H4 (cell line): ENCODE measurements at regions not wholly inside any gene's neighbourhood (a gene's known extent, or its start where the extent isn't known, plus 50 kb on each side); places are given as distances from the start of the nearest gene placed in this dataset.

Experiments used
- DNase-seq: peaks from one replicate; pipeline ENCODE4 v3.0.0-alpha.2; 2015; ENCODE audit warnings: low spot score

DNA sequence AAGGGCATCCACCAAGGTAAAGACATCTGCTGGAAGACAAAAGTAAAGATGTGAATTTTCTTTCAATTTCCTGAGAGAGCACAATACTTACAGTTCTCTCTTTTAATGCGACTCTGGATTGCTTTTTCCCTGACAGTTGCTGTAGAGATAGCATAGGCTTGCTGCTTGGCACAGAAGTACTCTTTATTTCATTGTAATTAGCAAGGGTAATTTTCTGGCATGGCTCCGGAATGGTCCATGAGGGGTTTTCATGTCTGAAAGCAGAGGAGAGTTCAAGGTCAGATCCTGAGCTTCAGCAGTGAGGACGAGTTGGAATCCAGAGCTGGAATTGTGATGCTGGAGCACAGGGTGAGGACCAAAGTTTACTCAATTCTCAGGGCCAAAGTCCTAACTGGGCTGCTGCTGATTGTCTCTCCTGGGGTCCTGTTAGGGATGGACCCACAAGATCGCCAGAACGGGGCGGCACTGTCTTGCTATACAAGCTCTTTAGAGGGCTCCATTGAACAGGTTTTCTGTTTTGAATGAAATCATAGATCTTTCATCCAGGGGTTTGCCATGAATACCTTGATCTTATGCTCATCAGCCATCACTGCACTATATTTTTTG lies 190.0 kb upstream of the MKI67 start:
- no peak for DNase-seq

DNA sequence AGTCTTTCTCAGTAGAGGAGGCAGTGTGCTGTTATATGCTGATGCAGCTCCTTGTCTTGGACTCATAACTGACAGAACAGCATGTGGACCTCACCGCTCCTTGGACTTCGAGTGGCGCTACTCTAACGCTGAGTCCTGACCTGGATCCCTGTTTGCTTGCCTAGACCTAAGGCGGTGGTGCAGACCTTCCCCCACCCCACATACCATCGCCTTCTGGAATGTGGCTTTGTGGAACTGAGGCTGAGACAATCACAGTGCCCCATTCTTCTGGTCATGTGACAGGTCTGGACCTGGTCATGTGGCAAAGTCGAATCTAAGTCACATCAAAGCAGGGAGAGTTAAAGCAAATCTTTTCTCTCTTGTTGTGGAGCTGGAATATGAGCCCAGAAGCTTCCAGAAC lies 190.7 kb upstream of the MKI67 start:
- DNase-seq: no peak

DNA sequence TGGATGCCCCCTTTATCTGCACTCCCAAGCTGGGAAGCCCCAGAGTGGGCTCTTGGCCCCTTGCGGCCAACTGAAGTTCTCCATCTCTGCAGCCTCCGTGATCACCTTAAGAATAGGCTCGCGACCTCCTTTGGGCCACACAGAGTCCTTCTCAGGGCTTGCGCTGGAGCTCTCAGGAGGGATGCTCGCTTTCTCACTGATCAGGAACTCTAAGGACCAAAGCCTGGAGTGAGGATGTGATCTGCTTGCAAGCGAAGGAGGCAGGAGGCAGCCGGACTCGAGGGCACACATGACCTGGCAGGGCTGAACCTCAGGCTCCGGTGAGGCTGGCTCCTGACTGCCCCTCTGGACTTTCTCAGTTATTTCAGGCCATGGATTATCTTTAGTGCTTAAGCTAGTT lies 192.1 kb upstream of the MKI67 start:
- no peak for DNase-seq

DNA sequence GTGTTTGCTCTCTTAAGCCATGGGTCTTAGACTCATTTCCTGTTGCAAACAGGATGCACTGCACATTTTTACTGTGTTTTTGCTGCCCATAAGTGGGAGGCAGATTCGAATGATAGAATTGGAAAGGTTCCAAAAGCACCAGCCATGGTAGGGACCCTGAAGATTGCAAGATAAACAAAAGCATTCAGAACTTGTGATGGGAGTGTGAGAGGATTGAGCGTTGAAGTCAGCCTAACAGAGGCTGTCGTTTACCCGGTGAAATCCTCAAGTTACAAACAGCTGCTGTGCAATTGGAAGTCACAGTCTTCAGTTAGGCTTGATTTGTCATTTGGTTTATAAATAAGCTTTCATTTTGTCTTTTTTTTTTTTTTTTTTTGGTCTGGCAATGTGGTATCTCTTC lies 192.7 kb upstream of the MKI67 start:
- DNase-seq: no peak

DNA sequence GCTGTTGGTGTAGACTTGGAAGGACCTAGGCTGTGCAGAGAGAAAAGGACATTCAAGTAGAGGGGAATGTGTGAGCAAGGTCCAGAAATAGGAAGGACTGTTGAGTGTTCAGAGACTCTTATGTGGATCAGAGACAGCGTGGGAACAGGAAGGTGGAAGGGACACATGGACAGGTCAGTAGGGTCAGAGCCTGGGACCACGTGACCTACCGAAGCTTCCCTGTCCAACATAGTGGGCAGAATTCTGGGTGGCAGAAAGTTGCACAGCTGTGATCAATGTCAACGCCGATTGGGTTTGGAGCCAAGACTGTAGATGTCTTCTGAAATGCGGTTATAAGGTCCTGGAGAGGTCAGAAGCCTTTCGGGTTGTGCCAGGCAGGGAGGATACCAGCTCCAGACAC lies 195.9 kb upstream of the MKI67 start:
- DNase-seq: no peak

DNA sequence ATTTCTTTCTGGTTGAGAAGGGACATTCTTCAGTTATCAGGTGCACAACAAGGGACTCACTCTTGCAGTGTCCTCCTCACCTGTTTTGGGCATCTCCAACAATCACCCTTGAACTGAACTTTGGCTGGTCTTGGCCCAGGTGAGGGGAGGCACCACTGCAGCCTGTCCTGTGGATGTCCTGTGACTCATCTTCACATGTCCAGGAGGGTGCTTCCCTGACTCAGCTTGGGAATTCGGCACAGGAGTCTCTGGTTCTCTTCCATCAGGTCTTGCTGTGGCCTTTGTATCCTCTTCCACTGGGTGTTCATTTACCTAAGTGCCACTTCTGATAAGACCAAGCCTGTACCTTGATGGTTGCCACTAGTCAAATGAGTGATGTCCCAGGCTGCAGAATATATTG lies 196.7 kb upstream of the MKI67 start:
- DNase-seq: no peak

DNA sequence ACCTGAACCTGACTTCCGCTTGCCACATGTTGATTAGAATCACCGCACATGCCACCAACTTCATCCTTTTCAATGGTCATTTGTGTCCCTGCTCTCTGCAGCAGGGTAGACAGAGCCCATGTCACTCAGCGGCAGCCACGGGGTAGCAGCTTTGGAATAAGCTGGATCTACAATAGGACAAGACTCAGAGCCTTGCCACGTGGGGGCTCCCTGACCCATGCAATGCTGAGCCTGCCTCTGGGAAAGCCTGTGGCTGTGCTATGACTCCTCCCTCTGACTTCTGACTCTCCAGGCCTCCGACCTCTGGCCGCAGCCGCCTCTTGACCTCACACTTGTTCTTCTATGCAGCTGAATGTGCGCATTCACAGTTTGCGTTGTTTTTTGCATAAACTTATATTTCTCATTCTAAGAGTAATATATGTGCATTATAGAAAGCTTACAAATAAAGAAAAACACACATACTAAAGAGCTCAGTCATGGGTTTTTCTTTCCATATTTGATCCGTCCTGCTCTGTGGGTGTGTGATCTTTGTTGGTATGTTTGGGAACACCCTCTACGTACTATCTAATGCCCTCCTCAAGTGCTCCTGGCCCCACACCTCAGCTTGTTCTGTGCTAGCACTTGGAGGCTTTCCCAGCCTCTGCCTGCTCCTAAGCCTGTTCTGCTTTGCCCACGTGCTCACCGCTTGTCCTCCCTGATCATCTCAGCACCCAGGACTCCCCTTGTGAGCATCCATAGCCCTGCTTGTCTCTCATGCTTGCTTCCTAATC lies 198.0 kb upstream of the MKI67 start:
- DNase-seq: no peak

DNA sequence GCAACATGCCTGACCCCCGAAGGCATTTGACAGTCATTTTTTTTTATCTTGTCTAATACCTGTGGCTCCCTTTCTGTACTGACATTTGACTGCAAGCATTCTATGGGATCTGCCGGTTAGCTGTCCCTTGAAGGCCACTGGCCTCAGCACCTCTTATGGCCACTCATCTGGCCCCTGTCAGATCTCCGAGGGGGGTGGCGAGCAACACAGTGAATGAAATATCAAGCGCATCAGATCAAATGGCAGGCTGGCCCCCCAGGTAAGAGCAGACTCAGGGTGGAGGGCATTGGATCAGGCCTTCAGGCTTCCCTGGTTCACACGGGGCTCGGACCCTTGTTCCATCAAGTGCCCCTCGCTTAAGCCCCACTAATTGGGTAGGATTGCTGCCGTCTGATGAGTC lies 199.6 kb upstream of the MKI67 start:
- no peak for DNase-seq

DNA sequence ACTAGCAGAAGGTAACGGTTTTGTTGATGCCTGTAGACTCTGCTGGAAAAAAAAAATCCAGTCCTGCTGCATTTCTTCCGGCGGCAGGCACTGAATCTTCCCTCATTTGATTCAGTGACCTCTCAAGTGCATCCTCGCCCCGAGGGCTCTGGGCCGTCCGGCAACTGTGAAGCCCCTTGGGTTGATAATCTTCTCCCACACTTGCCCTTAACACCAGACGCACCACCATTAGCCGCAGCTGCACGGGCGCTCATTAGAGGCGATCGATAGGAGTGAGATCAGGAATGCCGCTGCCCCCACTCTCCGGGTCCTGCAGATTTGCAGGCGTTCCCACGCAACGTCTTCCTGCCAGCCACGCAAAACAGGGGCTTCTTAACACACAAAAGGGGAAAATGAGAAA lies 200.0 kb upstream of the MKI67 start:
- no peak for DNase-seq

DNA sequence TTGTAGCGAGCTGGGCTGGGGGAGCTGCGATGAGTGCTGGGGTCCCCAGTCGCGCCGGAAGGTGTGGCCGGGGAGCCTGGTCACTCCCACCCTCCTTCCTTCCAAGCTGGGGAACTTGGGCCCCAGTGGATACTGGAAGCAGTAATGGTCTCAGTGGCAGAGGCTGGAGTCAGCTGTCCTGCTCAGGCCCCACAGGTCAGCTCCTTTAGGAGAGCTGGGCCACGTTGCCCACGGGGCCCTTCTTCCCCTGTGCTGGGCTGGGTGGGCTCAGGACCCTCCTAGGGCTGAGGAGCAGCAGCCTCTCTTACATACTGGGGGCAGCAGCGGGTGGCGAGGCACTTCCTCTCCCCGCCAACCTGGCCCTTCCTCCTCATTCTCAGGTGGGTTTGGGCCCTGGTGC lies 200.6 kb upstream of the MKI67 start:
- no peak for DNase-seq

DNA sequence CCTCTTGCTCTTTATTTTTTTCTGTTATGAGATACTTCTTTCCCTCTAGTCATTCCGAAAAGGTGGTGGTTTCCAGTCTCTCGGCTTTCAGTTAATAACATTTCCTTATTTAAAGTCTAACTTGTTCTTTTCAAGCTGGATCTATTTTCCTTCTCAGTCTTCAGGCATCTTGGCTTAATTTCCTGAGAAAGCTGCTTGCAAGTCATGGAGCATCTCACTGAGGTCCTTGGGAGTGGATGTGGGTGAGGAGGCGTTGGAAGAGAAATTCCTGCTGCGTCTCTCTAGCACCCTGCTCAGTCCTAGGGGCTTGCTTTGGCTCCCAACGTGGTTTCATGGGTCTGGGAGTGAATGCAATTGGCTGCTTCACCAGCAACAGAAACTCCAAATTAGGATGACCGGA lies 210.2 kb upstream of the MKI67 start:
- DNase-seq: no peak

DNA sequence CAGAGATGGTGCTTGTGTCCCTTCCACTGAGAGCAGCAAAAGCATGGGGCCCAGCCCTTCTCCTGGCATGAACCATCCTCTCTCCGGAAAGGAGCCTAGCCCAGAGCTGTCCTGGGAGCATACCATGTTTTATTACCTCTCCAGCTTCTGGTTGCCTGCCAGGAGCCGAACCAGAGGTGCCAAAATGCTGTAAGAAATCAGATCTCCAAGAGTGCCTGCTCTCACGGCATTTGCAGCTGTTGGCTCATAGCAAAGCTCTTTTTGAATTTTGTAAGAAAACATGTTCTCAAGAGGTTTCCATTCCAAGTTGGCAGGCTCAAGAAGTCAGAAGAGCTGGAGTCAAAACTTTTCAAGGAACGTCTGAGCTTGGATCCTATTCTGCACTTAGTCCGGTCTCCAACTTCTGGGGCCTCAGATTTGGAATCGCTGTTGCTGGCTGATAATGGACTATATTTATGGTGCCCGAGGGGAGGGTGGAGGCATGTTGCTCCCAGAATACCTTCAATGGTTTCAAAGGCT lies 211.7 kb upstream of the MKI67 start:
- peak; percentile 14 for DNase-seq

DNA sequence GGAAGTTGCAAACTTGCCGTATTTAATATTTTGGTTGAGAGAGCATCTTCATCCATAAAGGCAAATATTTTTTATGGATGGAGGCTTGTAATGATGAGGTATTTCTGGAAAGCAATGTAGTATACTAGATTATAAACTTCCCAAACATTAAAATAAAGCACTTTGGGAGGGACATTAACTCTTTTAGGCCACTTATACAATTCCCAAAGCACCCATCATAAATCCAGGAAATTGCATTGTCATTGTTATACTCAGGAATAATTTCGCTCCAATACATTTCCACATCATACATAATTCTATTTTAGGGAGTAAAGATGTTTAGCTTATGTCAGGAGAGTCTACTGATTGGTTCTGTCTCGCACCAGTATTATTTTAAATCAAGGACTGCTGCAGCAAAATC lies 212.7 kb upstream of the MKI67 start:
- DNase-seq: no peak

DNA sequence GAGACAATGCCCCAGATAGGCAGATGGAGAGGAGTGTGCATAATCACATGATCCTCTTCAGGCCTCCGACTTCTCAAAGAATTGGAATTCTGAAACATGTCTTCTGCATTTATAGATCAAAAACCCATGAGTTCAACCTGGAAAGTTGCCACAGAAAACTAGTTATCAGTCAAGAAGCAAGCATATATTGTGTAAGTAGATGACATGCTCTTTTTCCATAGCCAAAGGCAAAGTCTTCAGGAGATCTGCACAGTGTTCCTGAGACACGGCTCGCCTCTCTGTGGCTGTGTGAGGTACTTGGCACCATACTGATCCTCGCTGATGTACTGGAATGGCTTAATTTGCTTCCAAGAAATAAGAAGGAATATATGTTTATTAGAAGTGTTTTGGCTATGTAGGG lies 213.5 kb upstream of the MKI67 start:
- no peak for DNase-seq

DNA sequence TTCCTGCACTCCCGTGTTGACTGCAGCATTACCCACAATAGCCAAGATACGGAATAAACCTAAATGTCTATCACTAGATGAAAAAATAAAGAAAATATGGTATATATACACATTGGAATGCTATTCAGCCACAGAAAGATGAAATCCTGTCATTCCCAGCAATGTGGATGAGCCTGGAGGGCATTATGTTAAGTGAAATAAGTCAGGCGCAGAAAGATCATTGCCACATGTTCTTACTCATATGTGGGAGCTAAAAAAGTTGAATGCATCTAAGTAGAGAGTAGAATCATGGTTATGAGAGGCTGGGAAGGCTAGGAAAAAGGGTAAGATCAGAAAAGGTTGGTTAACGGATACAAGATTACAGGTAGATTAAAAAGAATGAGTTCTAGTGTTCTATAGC lies 219.1 kb upstream of the MKI67 start:
- DNase-seq: no peak

DNA sequence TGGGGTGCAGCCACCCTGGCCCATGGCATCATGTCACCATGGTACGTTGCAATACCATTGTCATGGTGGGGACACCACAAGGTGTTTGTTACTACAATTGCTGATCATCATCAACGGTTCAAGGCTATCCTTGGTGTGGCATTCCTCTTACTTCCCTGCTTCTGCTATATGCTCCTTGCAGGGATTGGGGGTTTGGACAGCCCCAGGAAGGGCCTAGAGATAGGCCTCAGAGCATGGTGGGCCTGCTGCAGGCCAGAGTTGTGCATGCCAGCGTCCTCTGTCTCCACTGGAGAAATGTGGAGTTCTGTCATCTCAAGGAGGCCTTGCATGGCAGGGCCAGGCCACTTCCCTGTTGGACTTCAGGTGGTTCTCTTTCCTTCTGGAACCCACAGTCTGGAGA lies 234.6 kb upstream of the MKI67 start:
- DNase-seq: no peak

DNA sequence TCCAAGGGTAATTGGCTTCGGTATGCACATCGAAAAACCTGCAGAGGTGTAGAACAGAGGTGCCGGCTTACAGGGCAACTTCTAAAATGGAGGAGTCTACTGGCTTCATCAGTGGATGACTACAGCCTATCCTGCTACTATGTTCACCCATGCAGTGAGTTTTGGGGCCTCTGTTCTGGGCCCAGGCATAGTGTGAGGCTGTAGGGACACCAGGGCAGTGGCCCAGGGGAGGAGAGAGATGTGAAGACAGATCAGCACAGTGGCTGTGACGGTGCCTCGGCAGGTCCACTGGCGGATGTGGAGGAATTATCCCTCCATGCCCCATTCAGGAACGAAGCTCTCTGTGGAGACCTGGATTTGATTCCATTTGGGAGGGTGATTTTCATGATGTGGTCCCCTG lies 235.3 kb upstream of the MKI67 start:
- DNase-seq: no peak

DNA sequence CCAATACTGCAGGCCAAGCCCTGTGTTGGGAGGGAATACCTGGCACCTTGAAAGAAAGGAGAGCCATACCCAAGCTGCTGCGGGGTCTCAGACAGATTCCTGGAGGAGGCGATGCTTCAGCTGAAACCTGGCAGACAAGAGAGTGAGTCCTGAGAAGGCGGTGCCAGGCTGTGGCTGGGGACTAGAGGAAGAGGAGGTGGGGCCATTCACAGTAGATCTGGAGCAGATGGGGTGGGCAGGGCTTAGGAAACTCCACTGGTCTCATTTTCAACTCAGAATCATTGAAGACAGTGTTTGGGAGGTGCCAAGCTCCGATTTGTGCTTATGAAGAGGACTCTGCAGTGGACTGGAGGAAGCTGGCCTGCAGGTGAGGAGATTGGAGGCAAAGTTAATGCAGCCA lies 236.3 kb upstream of the MKI67 start:
- no peak for DNase-seq

DNA sequence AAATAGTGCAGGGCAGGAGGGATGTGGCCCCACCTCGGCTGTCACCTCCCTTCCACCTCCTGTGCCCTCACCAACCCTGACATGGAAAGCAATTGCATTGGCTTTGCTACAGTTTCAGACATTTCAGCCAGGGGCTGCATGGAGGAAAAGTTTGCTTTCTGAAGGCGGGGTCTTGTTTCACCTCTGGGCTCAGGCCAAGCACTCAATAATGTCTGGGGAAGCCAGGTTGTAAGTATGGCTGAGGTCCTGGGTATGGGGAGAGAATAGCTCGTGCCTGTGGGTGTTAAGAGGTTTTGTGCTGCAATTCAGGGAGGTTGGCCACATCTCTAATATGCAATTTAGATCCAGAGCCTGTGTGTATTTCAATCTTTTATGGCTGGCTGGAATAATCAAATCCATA lies 238.4 kb upstream of the MKI67 start:
- DNase-seq: no peak

DNA sequence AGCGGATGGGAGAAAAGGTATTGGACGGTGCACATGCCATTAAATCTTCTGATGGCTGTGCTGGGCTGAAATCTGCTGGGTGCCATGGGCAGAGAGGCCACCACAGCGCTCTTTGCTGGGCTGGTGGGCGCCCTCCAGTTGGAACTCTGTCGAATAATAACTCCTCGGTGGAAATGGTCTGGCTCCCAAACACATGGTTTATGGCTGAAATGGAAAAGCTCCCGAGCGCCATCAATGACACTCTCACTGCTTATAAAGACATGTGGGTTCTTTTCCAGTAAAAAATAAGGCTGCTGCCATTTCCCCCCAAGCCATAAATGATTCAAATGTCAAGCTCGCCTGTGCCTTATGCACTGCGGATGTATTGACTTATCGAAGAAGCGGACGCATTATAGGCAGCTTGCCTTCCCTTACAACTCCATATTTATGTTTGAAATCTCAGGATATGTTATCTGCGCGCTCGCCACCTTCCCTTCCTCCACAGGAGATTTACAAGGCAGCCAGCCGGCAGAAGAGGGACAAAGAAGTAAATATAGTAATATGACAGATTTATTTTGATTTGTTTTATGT lies 239.0 kb upstream of the MKI67 start:
- DNase-seq: no peak

DNA sequence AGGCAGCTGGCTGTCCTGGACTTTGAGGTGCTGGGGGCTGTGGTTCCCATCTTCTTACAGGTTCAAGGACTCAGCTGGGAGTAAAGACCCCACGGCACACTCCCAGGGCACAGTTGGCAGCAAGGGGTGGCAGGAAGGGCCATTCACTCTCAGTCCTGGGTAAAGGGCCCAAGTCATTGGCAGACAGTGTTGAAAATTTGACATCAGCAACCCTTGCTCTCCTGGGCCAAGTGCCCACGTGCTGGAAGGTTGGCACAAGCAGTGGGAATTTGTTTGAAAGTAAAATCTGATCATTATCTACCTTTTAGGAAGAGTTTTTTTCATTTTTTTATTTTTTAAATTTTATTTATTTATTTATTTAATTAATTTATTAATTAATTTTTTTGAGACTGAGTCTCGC lies 241.6 kb upstream of the MKI67 start:
- DNase-seq: no peak

DNA sequence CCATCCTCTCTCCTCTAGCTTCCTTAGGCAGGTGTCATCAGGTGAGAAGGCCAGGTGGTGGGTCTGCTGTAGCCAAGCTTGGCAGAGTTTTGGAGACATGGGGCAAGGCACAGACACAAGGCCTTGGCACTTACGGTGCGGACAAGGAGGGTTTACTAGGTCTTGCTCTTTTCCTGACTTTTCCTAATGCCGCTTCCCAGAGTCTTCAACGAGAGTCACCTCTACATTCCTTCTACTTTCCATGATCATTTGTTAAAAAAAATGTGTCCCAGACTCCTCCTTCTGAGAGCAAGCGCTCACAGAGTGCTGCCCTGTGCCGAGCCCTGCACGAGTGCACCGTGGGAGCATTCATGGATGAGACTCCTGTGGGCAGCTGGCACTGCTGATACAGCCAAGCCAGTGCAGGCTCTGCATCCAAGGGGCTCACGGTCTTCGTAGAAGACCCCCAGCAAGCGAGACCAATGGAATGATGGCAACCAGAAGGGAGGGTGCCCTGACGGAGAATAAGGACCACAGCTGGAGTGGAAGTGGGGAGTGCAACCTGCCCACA lies 243.0 kb upstream of the MKI67 start:
- DNase-seq: no peak

DNA sequence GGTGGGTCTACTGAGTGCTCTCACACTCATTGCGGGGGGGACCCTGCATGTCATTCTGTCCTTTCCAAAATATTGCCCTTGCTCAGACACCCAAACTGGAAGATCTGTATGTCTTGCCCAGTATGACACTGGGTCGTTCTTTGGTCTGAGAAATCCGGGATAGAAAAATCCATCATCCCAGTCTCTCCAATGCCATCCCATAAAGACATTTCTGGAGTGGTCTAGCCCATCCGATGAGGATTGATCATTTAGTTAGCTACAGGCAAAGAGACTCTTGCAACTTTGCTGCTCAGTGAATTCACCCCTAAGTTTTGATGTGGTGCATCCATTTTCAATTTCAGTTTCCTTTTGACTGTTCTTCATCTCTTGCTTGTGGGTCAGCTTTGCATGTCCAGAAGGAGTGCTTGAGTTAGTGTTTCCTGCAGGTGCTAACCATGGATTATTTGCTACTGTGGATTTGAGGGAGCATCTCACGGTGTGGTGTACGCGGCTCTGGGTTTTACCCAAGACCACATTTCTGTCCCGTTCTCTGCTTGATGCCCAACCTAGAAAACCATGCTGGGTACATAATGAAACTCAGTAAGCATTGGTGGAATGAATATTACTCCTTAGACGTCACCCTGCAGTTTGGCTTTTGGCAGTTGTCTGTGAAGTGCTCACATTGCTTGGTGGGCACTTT lies 247.0 kb upstream of the MKI67 start:
- no peak for DNase-seq
